Sigmoid colon (tissue), 6 donors: ENCODE measurements at regions not wholly inside any gene's neighbourhood (a gene's known extent, or its start where the extent isn't known, plus 50 kb on each side); places are given as distances from the start of the nearest gene placed in this dataset.

Experiments used
- DNase-seq: peaks from one replicate; pipeline ENCODE4 v3.0.0-alpha.2; 2019
- H3K27ac ChIP-seq, 4 donors: fragments of 200-600 bp; sonication (generic); one replicate each; pipeline ENCODE4 v1.5.1; 2016 to 2019; ENCODE audit warnings: mild to moderate bottlenecking in 1 of 4
- H3K27me3 ChIP-seq, 3 donors: fragments of 200-600 bp; sonication (generic); one replicate each; pipeline ENCODE4 v1.5.1; 2019; ENCODE audit warnings: mild to moderate bottlenecking in 1 of 3
- H3K36me3 ChIP-seq, 4 donors: fragments of 200-600 bp; sonication (generic); one replicate each; pipeline ENCODE4 v1.5.1; 2016 to 2019
- H3K4me1 ChIP-seq, 4 donors: fragments of 200-600 bp; sonication (generic); one replicate each; pipeline ENCODE4 v1.5.1; 2017 to 2019
- H3K4me3 ChIP-seq, 4 donors: fragments of 200-600 bp; sonication (generic); one replicate each; pipeline ENCODE4 v1.5.1; 2017 to 2019; ENCODE audit warnings: mild to moderate bottlenecking in 2 of 4, moderate library complexity in 1 of 4
- H3K9me3 ChIP-seq, 4 donors: fragments of 200-600 bp in 3 of 4; sonication (generic) in 3 of 4; one replicate each; pipeline versions ENCODE4 v1.5.1 to v1.6.1; 2013 to 2019
- EP300 ChIP-seq, 4 donors: sonication (generic); formaldehyde crosslinking; IDR thresholded peaks; one replicate each; pipeline ENCODE4 v1.6.1; 2017; ENCODE audit warnings: antibody characterized with exemption in 4 of 4
- POLR2A ChIP-seq, 2 donors: fragments of 450-650 bp; IDR thresholded peaks; one replicate each; pipeline ENCODE4 v1.6.1; 2016; ENCODE audit warnings: antibody characterized with exemption in 2 of 2, mild to moderate bottlenecking in 2 of 2, moderate library complexity in 2 of 2
- POLR2AphosphoS5 ChIP-seq, 4 donors: sonication (generic); formaldehyde crosslinking; IDR thresholded peaks; one replicate each; pipeline ENCODE4 v1.6.1; 2017; ENCODE audit warnings: antibody characterized with exemption in 4 of 4
- WGBS, 2 donors: extraction: QIAGEN DNeasy Blood & Tissue Kit; methylation state at CpG; one replicate each; pipeline ENCODE4 v1.1.7; 2013; 5-methylcytosine and 5-hydroxymethylcytosine counted together
- intact Hi-C: fragments of 100-400 bp; cut with DNase I; formaldehyde crosslinking; loops from one replicate; pipeline ENCODE4 v1.15.1; 2023
- TF ChIP-seq, protein P1 (sequence below), 4 experiments: fragments of 450-650 bp in 3 of 4; fragments of 200-600 bp in 1 of 4; IDR thresholded peaks; one replicate each; pipeline ENCODE4 v1.5.1; 2016 to 2019; ENCODE audit warnings: antibody characterized with exemption in 4 of 4, mild to moderate bottlenecking in 3 of 4, moderate library complexity in 2 of 4
- donor health status: healthy with polysubstance abuse.
- donor health status: healthy.

- peaks cover 0 to 2% (median under 1%) of the 10 kb centered on the region in 4 donors for H3K9me3 ChIP-seq
- intact Hi-C loops: no loop called here
- H3K36me3 ChIP-seq: no peaks in the 10 kb centered on the region
- no peaks in the 10 kb centered on the region for H3K27me3 ChIP-seq
- WGBS, 2 donors: 95 to 96% methylated on average over 12 of the region's 12 CpGs
- DNase-seq: no peak
- H3K27ac ChIP-seq: no peak overlapping the region
- no peak overlapping the region for H3K4me3 ChIP-seq
- no peaks in the 10 kb centered on the region for H3K4me1 ChIP-seq
- no peak for TF ChIP-seq POLR2AphosphoS5 (IDR thresholded peaks at IDR 0.05)
- TF ChIP-seq POLR2A (IDR thresholded peaks at IDR 0.05): no peak
- TF ChIP-seq EP300 (IDR thresholded peaks at IDR 0.05): no peak
- TF ChIP-seq, protein P1, sequence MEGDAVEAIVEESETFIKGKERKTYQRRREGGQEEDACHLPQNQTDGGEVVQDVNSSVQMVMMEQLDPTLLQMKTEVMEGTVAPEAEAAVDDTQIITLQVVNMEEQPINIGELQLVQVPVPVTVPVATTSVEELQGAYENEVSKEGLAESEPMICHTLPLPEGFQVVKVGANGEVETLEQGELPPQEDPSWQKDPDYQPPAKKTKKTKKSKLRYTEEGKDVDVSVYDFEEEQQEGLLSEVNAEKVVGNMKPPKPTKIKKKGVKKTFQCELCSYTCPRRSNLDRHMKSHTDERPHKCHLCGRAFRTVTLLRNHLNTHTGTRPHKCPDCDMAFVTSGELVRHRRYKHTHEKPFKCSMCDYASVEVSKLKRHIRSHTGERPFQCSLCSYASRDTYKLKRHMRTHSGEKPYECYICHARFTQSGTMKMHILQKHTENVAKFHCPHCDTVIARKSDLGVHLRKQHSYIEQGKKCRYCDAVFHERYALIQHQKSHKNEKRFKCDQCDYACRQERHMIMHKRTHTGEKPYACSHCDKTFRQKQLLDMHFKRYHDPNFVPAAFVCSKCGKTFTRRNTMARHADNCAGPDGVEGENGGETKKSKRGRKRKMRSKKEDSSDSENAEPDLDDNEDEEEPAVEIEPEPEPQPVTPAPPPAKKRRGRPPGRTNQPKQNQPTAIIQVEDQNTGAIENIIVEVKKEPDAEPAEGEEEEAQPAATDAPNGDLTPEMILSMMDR (IDR thresholded peaks at IDR 0.05): no peak
Observed at GRCh38 chr11:70620510-70621184, 222.3 kb downstream of the CTTN start.

GRCh38 chr11:70621241-70621640 lies 222.9 kb downstream of the CTTN start:
- intact Hi-C loops: no loop called here
- DNase-seq: no peak
- Histone ChIP-seq H3K27me3 (no peaks in the 10 kb centered on the region), H3K4me3 (no peak overlapping the region), H3K36me3 (no peaks in the 10 kb centered on the region), H3K4me1 (no peaks in the 10 kb centered on the region), H3K9me3 (no peaks in the 10 kb centered on the region), H3K27ac (no peak overlapping the region)
- TF ChIP-seq, protein P1 (IDR thresholded peaks at IDR 0.05): no peak
- no peak for TF ChIP-seq POLR2A (IDR thresholded peaks at IDR 0.05)
- no peak for TF ChIP-seq EP300 (IDR thresholded peaks at IDR 0.05)
- no peak for TF ChIP-seq POLR2AphosphoS5 (IDR thresholded peaks at IDR 0.05)
- 94 to 97% methylated on average over 6 of the region's 6 CpGs for WGBS, 2 donors

GRCh38 chr11:70622091-70622490 lies 223.8 kb downstream of the CTTN start:
- TF ChIP-seq EP300 (IDR thresholded peaks at IDR 0.05): no peak
- no peak for TF ChIP-seq POLR2AphosphoS5 (IDR thresholded peaks at IDR 0.05)
- TF ChIP-seq, protein P1 (IDR thresholded peaks at IDR 0.05): no peak
- TF ChIP-seq POLR2A (IDR thresholded peaks at IDR 0.05): no peak
- intact Hi-C loops: no loop called here
- Histone ChIP-seq H3K27me3 (no peaks in the 10 kb centered on the region), H3K4me1 (no peaks in the 10 kb centered on the region), H3K36me3 (no peaks in the 10 kb centered on the region), H3K27ac (no peak overlapping the region), H3K9me3 (no peaks in the 10 kb centered on the region), H3K4me3 (no peak overlapping the region)
- WGBS, 2 donors: 93 to 95% methylated on average over 9 of the region's 9 CpGs
- no peak for DNase-seq

DNA sequence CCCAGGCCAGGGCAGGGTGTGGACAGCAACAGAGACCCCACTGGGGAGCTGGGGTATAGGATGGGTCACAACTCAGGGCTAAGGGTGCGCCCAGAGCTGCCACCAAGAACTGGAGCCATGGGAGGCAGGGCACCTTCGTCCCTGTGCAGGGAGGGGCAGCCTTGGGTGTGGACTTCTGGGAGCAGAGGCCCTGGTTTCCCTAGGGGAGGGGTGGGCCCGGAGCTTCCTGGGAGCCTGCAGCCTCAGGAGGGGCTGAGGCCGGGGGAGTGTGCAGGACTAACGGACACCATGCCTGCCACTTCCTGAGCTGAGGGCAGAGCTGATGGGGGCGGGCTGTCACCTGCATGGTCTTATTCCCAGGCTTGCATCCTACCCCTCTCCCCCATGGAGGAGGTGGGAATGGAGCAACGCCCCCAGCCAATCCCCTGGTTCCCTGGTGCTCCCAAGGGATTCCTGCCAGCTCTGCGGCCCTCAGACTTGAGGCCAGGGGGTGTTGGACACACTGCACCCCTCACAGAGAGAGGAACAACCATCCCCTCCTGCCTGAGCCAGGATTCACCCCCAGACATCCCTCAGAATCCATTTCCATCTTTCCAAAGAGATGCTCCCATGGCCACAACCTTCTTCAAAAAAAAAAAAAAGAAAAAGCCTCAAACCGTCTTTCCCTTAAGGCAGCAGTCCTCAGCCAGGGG lies 225.7 kb downstream of the CTTN start:
- intact Hi-C loops: no loop called here
- Histone ChIP-seq H3K27me3 (no peaks in the 10 kb centered on the region), H3K4me3 (no peak overlapping the region), H3K27ac (no peak overlapping the region), H3K9me3 (no peaks in the 10 kb centered on the region), H3K4me1 (peaks cover 0 to 7% (median 0%) of the 10 kb centered on the region in 4 donors), H3K36me3 (no peaks in the 10 kb centered on the region)
- 44 to 65% methylated on average over 9 of the region's 9 CpGs for WGBS, 2 donors
- TF ChIP-seq POLR2AphosphoS5 (IDR thresholded peaks at IDR 0.05) (no peak), EP300 (IDR thresholded peaks at IDR 0.05) (no peak), POLR2A (IDR thresholded peaks at IDR 0.05) (no peak)
- TF ChIP-seq, protein P1 (IDR thresholded peaks at IDR 0.05): no peak
- DNase-seq: no peak
